WTC11 (cell line): ENCODE measurements at regions not wholly inside any gene's neighbourhood (a gene's known extent, or its start where the extent isn't known, plus 50 kb on each side); places are given as distances from the start of the nearest gene placed in this dataset.

Source experiments
- ATAC-seq: fragments of 200-7000 bp; cut with Tn5 transposase; 2 replicates; pipeline ENCODE4 v1.10.0; 2021; ENCODE audit warnings: mild to moderate bottlenecking, moderate library complexity
- CTCF ChIA-PET: fragments of 300-600 bp; sonication (Branson Sonifier 250); formaldehyde crosslinking; loops from one replicate; lab custom pipeline; 2021; ENCODE audit warnings: antibody characterized with exemption; lab: Charles Lee
- POLR2A ChIA-PET: fragments of 350-600 bp; sonication (Branson Sonifier 250); formaldehyde crosslinking; loops from one replicate; lab custom pipeline; 2021; ENCODE audit warnings: antibody characterized with exemption; lab: Charles Lee
- DNase-seq: peaks from one replicate; pipeline ENCODE4 v3.0.0; 2021; ENCODE audit warnings: low spot score
- H3K27ac Mint-ChIP-seq: 2 replicates; pipeline ENCODE4 v1.8.0; 2021; ENCODE audit warnings: mixed read lengths
- H3K27me3 Mint-ChIP-seq: 2 replicates; pipeline ENCODE4 v1.8.0; 2021; ENCODE audit warnings: low read depth, mild to moderate bottlenecking, moderate library complexity, mixed read lengths
- H3K36me3 Mint-ChIP-seq: 2 replicates; pipeline ENCODE4 v1.8.0; 2021; ENCODE audit warnings: mixed read lengths
- H3K4me1 Mint-ChIP-seq: 2 replicates; pipeline ENCODE4 v1.8.0; 2022; ENCODE audit warnings: mixed read lengths
- H3K4me3 Mint-ChIP-seq: 2 replicates; pipeline ENCODE4 v1.8.0; 2021; ENCODE audit warnings: mild to moderate bottlenecking, moderate library complexity, mixed read lengths
- H3K9me3 Mint-ChIP-seq: 2 replicates; pipeline ENCODE4 v1.8.0; 2021; ENCODE audit warnings: mixed read lengths
- ATF6 ChIP-seq: sonication (generic); formaldehyde crosslinking; IDR thresholded peaks from 2 replicates; pipeline ENCODE4 v1.8.1; 2023; ENCODE audit warnings: mild to moderate bottlenecking, missing genetic modification reagents
- CBFB ChIP-seq: sonication (generic); formaldehyde crosslinking; IDR thresholded peaks from 2 replicates; pipeline ENCODE4 v1.8.1; 2022; ENCODE audit warnings: mild to moderate bottlenecking, low read depth, missing genetic modification reagents
- ESRRA ChIP-seq: sonication (generic); formaldehyde crosslinking; IDR thresholded peaks from 2 replicates; pipeline ENCODE4 v1.8.1; 2022; ENCODE audit warnings: mild to moderate bottlenecking, missing genetic modification reagents, borderline replicate concordance
- FOXJ3 ChIP-seq: sonication (generic); formaldehyde crosslinking; IDR thresholded peaks from 2 replicates; pipeline ENCODE4 v1.9.0; 2021; ENCODE audit warnings: missing genetic modification reagents, mild to moderate bottlenecking, borderline replicate concordance
- FOXP4 ChIP-seq: sonication (generic); formaldehyde crosslinking; IDR thresholded peaks from 2 replicates; pipeline ENCODE4 v1.8.0; 2022; ENCODE audit warnings: mild to moderate bottlenecking, missing genetic modification reagents
- HMGA2 ChIP-seq: fragments of 250-450 bp; sonication (Bioruptor Pico); IDR thresholded peaks from 2 replicates; pipeline ENCODE4 v1.4.0; 2021; ENCODE audit warnings: mild to moderate bottlenecking, moderate library complexity
- IRF2 ChIP-seq: sonication (generic); formaldehyde crosslinking; IDR thresholded peaks from 2 replicates; pipeline ENCODE4 v1.8.0; 2022; ENCODE audit warnings: low read depth, missing genetic modification reagents, borderline replicate concordance
- JAZF1 ChIP-seq: fragments of 250-450 bp; sonication (Bioruptor Pico); IDR thresholded peaks from 2 replicates; pipeline ENCODE4 v1.9.0; 2021; ENCODE audit warnings: moderate library complexity, mild to moderate bottlenecking, inconsistent platforms
- MAX ChIP-seq: sonication (generic); formaldehyde crosslinking; IDR thresholded peaks from 2 replicates; pipeline ENCODE4 v1.8.0; 2022; ENCODE audit warnings: mild to moderate bottlenecking, missing genetic modification reagents
- NFYB ChIP-seq: sonication (generic); formaldehyde crosslinking; conservative IDR thresholded peaks from 2 replicates; pipeline ENCODE4 v1.8.0; 2022; ENCODE audit warnings: low read depth, missing genetic modification reagents
- NR1H2 ChIP-seq: sonication (generic); formaldehyde crosslinking; IDR thresholded peaks from 2 replicates; pipeline ENCODE4 v1.9.0; 2021; ENCODE audit warnings: mild to moderate bottlenecking, moderate library complexity, missing genetic modification reagents
- NR3C1 ChIP-seq: sonication (generic); formaldehyde crosslinking; conservative IDR thresholded peaks from 2 replicates; pipeline ENCODE4 v1.8.1; 2023; ENCODE audit warnings: low read depth, mild to moderate bottlenecking, missing genetic modification reagents
- OVOL2 ChIP-seq: fragments of 250-450 bp; sonication (Bioruptor Pico); IDR thresholded peaks from 2 replicates; pipeline ENCODE4 v1.9.0; 2021; ENCODE audit warnings: mild to moderate bottlenecking, borderline replicate concordance
- PRDM15 ChIP-seq: sonication (generic); formaldehyde crosslinking; IDR thresholded peaks from 2 replicates; pipeline ENCODE4 v1.8.0; 2022; ENCODE audit warnings: missing genetic modification reagents
- RELA ChIP-seq: sonication (generic); formaldehyde crosslinking; IDR thresholded peaks from 2 replicates; pipeline ENCODE4 v1.8.1; 2022; ENCODE audit warnings: missing genetic modification reagents, mild to moderate bottlenecking, borderline replicate concordance
- TEAD4 ChIP-seq: sonication (generic); formaldehyde crosslinking; IDR thresholded peaks from 2 replicates; pipeline ENCODE4 v1.8.0; 2022; ENCODE audit warnings: mild to moderate bottlenecking, missing genetic modification reagents
- TP53 ChIP-seq: sonication (generic); formaldehyde crosslinking; IDR thresholded peaks from 2 replicates; pipeline ENCODE4 v1.8.1; 2023; ENCODE audit warnings: mild to moderate bottlenecking, missing genetic modification reagents
- ZBTB21 ChIP-seq: sonication (generic); formaldehyde crosslinking; IDR thresholded peaks from 2 replicates; pipeline ENCODE4 v1.8.1; 2023; ENCODE audit warnings: mild to moderate bottlenecking, missing genetic modification reagents, borderline replicate concordance
- ZNF416 ChIP-seq: fragments of 250-450 bp; sonication (Bioruptor Pico); IDR thresholded peaks from 2 replicates; pipeline ENCODE4 v1.9.0; 2021; ENCODE audit warnings: mild to moderate bottlenecking, inconsistent platforms
- ZNF423 ChIP-seq: fragments of 250-450 bp; sonication (Bioruptor Pico); IDR thresholded peaks from 2 replicates; pipeline ENCODE4 v2.1.2; 2022; ENCODE audit warnings: mild to moderate bottlenecking, moderate library complexity
- TF ChIP-seq, protein P1 (sequence below): fragments of 200-600 bp; IDR thresholded peaks from 2 replicates; pipeline ENCODE4 v1.8.0; 2022; ENCODE audit warnings: antibody characterized with exemption
- TF ChIP-seq, protein P2 (sequence below): sonication (generic); formaldehyde crosslinking; conservative IDR thresholded peaks from 2 replicates; pipeline ENCODE4 v1.8.1; 2023; ENCODE audit warnings: mild to moderate bottlenecking, low read depth, missing genetic modification reagents, moderate library complexity
- TF ChIP-seq, protein P3 (sequence below): sonication (generic); formaldehyde crosslinking; IDR thresholded peaks from 2 replicates; pipeline ENCODE4 v1.8.0; 2023; ENCODE audit warnings: mild to moderate bottlenecking, missing genetic modification reagents

- TF ChIP-seq OVOL2 (CRISPR knock-in tag) (no peak), ZNF416 (CRISPR knock-in tag) (no peak), TP53 (CRISPR knock-in tag) (no peak), JAZF1 (no peak), IRF2 (CRISPR knock-in tag) (no peak), ESRRA (CRISPR knock-in tag) (no peak), HMGA2 (CRISPR knock-in tag) (no peak), ZNF423 (no peak), TEAD4 (CRISPR knock-in tag) (no peak)
- TF ChIP-seq, protein P1, sequence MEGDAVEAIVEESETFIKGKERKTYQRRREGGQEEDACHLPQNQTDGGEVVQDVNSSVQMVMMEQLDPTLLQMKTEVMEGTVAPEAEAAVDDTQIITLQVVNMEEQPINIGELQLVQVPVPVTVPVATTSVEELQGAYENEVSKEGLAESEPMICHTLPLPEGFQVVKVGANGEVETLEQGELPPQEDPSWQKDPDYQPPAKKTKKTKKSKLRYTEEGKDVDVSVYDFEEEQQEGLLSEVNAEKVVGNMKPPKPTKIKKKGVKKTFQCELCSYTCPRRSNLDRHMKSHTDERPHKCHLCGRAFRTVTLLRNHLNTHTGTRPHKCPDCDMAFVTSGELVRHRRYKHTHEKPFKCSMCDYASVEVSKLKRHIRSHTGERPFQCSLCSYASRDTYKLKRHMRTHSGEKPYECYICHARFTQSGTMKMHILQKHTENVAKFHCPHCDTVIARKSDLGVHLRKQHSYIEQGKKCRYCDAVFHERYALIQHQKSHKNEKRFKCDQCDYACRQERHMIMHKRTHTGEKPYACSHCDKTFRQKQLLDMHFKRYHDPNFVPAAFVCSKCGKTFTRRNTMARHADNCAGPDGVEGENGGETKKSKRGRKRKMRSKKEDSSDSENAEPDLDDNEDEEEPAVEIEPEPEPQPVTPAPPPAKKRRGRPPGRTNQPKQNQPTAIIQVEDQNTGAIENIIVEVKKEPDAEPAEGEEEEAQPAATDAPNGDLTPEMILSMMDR = no peak
Measured at GRCh38 chr2:41032715-41033114, 580.8 kb upstream of the SLC8A1 start (continued).

- 0 out of 2 replicates have a peak overlapping the region, but pooled peaks have one; percentile 20 for H3K4me3 Mint-ChIP-seq
- H3K36me3 Mint-ChIP-seq = peaks cover 5% of the 10 kb centered on the region
- H3K27ac Mint-ChIP-seq = peak overlapping the region; percentile 95
- H3K9me3 Mint-ChIP-seq = peaks cover 14% of the 10 kb centered on the region
- ChIA-PET CTCF (interaction anchor here (0.5 to 1.1 kb wide), 2 partner anchors 170 to 367 kb away, joined by 3 to 9 read pairs; no protein-coding TSS in a partner anchor), POLR2A (no interaction called here)
- ATAC-seq (peak; percentile 88), DNase-seq (no peak)
- H3K4me1 Mint-ChIP-seq = peaks cover 24% of the 10 kb centered on the region
- H3K27me3 Mint-ChIP-seq = no peaks in the 10 kb centered on the region
- TF ChIP-seq, protein P2, sequence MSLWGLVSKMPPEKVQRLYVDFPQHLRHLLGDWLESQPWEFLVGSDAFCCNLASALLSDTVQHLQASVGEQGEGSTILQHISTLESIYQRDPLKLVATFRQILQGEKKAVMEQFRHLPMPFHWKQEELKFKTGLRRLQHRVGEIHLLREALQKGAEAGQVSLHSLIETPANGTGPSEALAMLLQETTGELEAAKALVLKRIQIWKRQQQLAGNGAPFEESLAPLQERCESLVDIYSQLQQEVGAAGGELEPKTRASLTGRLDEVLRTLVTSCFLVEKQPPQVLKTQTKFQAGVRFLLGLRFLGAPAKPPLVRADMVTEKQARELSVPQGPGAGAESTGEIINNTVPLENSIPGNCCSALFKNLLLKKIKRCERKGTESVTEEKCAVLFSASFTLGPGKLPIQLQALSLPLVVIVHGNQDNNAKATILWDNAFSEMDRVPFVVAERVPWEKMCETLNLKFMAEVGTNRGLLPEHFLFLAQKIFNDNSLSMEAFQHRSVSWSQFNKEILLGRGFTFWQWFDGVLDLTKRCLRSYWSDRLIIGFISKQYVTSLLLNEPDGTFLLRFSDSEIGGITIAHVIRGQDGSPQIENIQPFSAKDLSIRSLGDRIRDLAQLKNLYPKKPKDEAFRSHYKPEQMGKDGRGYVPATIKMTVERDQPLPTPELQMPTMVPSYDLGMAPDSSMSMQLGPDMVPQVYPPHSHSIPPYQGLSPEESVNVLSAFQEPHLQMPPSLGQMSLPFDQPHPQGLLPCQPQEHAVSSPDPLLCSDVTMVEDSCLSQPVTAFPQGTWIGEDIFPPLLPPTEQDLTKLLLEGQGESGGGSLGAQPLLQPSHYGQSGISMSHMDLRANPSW (CRISPR knock-in tag) = no peak
- TF ChIP-seq CBFB (CRISPR knock-in tag) (no peak), FOXJ3 (CRISPR knock-in tag) (no peak), RELA (CRISPR knock-in tag) (no peak), NR3C1 (CRISPR knock-in tag) (no peak), ZNF423 (no peak), PRDM15 (no peak), ATF6 (no peak), MAX (no peak), FOXP4 (CRISPR knock-in tag) (no peak), ZBTB21 (CRISPR knock-in tag) (no peak), NR1H2 (CRISPR knock-in tag) (no peak), NFYB (CRISPR knock-in tag) (no peak)
- TF ChIP-seq, protein P3, sequence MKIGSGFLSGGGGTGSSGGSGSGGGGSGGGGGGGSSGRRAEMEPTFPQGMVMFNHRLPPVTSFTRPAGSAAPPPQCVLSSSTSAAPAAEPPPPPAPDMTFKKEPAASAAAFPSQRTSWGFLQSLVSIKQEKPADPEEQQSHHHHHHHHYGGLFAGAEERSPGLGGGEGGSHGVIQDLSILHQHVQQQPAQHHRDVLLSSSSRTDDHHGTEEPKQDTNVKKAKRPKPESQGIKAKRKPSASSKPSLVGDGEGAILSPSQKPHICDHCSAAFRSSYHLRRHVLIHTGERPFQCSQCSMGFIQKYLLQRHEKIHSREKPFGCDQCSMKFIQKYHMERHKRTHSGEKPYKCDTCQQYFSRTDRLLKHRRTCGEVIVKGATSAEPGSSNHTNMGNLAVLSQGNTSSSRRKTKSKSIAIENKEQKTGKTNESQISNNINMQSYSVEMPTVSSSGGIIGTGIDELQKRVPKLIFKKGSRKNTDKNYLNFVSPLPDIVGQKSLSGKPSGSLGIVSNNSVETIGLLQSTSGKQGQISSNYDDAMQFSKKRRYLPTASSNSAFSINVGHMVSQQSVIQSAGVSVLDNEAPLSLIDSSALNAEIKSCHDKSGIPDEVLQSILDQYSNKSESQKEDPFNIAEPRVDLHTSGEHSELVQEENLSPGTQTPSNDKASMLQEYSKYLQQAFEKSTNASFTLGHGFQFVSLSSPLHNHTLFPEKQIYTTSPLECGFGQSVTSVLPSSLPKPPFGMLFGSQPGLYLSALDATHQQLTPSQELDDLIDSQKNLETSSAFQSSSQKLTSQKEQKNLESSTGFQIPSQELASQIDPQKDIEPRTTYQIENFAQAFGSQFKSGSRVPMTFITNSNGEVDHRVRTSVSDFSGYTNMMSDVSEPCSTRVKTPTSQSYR = no peak
Measured at GRCh38 chr2:41033127-41033526, 581.2 kb upstream of the SLC8A1 start.
